Smooth muscle cell (in vitro differentiated cells): ENCODE measurements at regions not wholly inside any gene's neighbourhood (a gene's known extent, or its start where the extent isn't known, plus 50 kb on each side); places are given as distances from the start of the nearest gene placed in this dataset.

Experiments used
- DNase-seq: peaks from one replicate; lab custom pipeline; 2025; ENCODE audit not compliant: unreplicated experiment; lab: John Stamatoyannopoulos, UW
- H2AFZ ChIP-seq: fragments of 200-600 bp; sonication (generic); 2 replicates; pipeline ENCODE4 v1.6.0; 2016; ENCODE audit warnings: antibody characterized with exemption, low read depth, mild to moderate bottlenecking
- H3F3A ChIP-seq: fragments of 200-600 bp; sonication (generic); 2 replicates; pipeline ENCODE4 v1.6.0; 2017; ENCODE audit warnings: antibody characterized with exemption, low read depth
- H3K27ac ChIP-seq: fragments of 200-600 bp; sonication (generic); 2 replicates; pipeline ENCODE4 v1.5.1; 2016; ENCODE audit warnings: low read depth, mild to moderate bottlenecking
- H3K27me3 ChIP-seq: fragments of 200-600 bp; sonication (generic); 2 replicates; pipeline ENCODE4 v1.6.1; 2016; ENCODE audit warnings: low read depth, mild to moderate bottlenecking
- H3K36me3 ChIP-seq: fragments of 200-600 bp; sonication (generic); 2 replicates; pipeline ENCODE4 v1.5.1; 2016; ENCODE audit warnings: low read depth
- H3K4me1 ChIP-seq: fragments of 200-600 bp; sonication (generic); 2 replicates; pipeline ENCODE4 v1.5.1; 2016; ENCODE audit warnings: low read depth
- H3K4me2 ChIP-seq: fragments of 200-600 bp; sonication (generic); 2 replicates; pipeline ENCODE4 v1.6.0; 2016; ENCODE audit warnings: mild to moderate bottlenecking
- H3K4me3 ChIP-seq: fragments of 200-600 bp; sonication (generic); 2 replicates; pipeline ENCODE4 v1.5.1; 2016; ENCODE audit warnings: mild to moderate bottlenecking
- H3K79me2 ChIP-seq: fragments of 200-600 bp; sonication (generic); 2 replicates; pipeline ENCODE4 v1.6.0; 2016; ENCODE audit warnings: low read depth, mild to moderate bottlenecking
- H3K9ac ChIP-seq: fragments of 200-600 bp; sonication (generic); 2 replicates; pipeline ENCODE4 v1.6.0; 2016; ENCODE audit warnings: low read depth
- H3K9me3 ChIP-seq: fragments of 200-600 bp; sonication (generic); replicated peaks from 2 replicates; pipeline ENCODE4 v1.5.1; 2016; ENCODE audit warnings: low read depth
- H4K20me1 ChIP-seq: fragments of 200-600 bp; sonication (generic); 2 replicates; pipeline ENCODE4 v1.6.0; 2016; ENCODE audit warnings: low read depth
- WGBS: methylation state at CpG from one replicate; pipeline ENCODE4 v1.1.7; 2016; ENCODE audit warnings: low lambda C conversion rate; 5-methylcytosine and 5-hydroxymethylcytosine counted together
- TF ChIP-seq, protein P1 (sequence below): fragments of 200-600 bp; sonication (generic); IDR thresholded peaks from 2 replicates; pipeline ENCODE4 v1.5.1; 2017; ENCODE audit warnings: borderline replicate concordance, mild to moderate bottlenecking, antibody characterized with exemption; ENCODE audit not compliant: insufficient read depth, poor library complexity, severe bottlenecking

DNA sequence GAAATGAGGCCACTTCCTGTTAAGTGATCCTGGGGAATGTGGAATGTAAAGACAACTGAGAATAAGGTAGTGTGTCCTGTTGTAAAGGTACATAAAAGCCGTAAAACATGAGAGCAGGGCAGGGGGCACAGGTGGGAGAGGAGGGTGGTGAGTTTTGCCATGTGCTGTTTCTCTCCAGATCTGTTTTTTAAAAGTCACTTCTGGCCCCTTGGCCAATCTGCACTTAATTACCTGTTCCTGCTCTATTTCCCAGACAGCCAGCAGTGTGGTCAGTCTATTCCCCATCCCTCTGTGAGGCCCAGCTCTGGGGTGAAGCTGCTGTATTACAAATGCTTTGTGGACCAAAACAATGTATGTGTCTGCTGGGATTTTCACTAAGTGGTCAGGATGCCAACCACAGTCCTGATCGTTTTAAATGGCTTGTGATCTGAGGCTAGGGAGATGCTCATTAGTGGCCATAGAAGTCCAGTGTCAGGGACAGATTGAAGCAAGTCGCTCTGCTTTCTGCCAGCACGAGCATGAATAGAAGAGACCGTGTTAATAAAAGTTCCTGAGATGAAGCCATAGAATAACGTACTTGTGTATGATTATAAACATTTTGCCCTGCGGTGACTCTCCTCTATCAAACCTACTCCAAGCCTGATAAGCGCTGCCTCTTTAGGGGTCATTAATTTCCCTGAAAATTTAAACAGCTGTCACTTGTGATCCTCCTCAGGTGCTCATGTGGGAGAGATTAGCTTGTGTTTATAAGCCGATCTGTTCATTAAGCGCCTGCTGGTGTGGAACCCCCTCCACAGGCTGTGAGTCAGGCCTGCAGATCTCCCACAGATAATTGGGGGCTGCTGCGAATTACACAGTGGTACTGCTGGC, 111.8 kb upstream of the CENPW start:
- no peaks in the 10 kb centered on the region for H3K27me3 ChIP-seq
- H3K9ac ChIP-seq: no peak overlapping the region
- TF ChIP-seq, protein P1, sequence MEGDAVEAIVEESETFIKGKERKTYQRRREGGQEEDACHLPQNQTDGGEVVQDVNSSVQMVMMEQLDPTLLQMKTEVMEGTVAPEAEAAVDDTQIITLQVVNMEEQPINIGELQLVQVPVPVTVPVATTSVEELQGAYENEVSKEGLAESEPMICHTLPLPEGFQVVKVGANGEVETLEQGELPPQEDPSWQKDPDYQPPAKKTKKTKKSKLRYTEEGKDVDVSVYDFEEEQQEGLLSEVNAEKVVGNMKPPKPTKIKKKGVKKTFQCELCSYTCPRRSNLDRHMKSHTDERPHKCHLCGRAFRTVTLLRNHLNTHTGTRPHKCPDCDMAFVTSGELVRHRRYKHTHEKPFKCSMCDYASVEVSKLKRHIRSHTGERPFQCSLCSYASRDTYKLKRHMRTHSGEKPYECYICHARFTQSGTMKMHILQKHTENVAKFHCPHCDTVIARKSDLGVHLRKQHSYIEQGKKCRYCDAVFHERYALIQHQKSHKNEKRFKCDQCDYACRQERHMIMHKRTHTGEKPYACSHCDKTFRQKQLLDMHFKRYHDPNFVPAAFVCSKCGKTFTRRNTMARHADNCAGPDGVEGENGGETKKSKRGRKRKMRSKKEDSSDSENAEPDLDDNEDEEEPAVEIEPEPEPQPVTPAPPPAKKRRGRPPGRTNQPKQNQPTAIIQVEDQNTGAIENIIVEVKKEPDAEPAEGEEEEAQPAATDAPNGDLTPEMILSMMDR: no peak
- no peak for DNase-seq
- H2AFZ ChIP-seq: no peak overlapping the region
- H3F3A ChIP-seq: no peaks in the 10 kb centered on the region
- H3K9me3 ChIP-seq: no peaks in the 10 kb centered on the region
- H3K4me1 ChIP-seq: peaks cover 6% of the 10 kb centered on the region
- WGBS: 60% methylated on average over 11 of the region's 11 CpGs
- no peaks in the 10 kb centered on the region for H4K20me1 ChIP-seq
- H3K4me3 ChIP-seq: no peak overlapping the region
- no peaks in the 10 kb centered on the region for H3K36me3 ChIP-seq
- H3K27ac ChIP-seq: no peak overlapping the region
- H3K79me2 ChIP-seq: no peaks in the 10 kb centered on the region
- H3K4me2 ChIP-seq: no peak overlapping the region

DNA sequence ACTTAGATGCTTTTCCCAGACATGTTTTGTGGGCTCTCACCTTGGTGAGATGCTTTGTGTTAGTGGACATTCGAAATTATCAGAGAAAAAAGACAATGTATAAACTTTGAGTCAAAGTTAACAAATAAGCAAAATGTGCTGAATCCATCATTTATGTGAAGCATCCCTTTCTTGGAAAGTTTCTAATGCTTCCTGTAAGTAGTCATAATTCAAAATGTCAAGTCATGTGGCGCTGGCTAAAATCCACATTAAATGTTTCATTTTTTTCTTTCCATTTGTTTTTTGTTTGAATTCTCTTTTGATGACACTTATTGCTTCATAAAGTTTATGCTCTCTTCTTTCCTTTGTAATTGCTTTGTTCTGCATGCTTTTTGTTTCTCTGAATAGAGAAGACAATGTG, 107.2 kb upstream of the CENPW start:
- Histone ChIP-seq H3K27me3 (no peaks in the 10 kb centered on the region), H3K79me2 (no peaks in the 10 kb centered on the region), H3K4me2 (no peak overlapping the region), H3K9ac (no peak overlapping the region), H3K9me3 (no peaks in the 10 kb centered on the region), H3K36me3 (no peaks in the 10 kb centered on the region), H3K4me1 (peaks cover 3% of the 10 kb centered on the region), H4K20me1 (no peaks in the 10 kb centered on the region), H3F3A (no peaks in the 10 kb centered on the region), H2AFZ (no peak overlapping the region), H3K4me3 (no peak overlapping the region), H3K27ac (no peak overlapping the region)
- WGBS: 86% methylated on average over 2 of the region's 2 CpGs
- TF ChIP-seq, protein P1: no peak
- DNase-seq: no peak

DNA sequence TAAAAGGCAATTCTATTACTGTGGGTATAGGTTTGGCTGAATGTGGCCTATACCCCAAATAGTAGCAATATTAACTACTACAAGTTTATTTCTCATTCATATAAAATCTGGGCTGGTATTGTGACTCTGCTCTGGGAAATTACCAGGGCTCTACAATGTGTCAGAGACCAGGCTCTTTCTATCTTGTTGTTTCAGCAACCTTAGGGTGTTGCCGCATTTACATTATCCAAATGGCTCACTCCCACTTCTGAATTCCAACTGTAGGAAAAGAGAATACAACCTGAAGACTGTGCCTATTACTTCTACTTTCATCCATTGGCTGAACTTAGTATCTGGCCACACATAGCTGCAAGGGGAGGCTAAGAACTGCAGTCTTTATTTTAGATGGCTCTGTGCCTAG, 106.7 kb upstream of the CENPW start:
- Histone ChIP-seq H3K4me1 (no peaks in the 10 kb centered on the region), H3K27me3 (no peaks in the 10 kb centered on the region), H2AFZ (no peak overlapping the region), H3K4me2 (no peak overlapping the region), H3K36me3 (no peaks in the 10 kb centered on the region), H3K79me2 (no peaks in the 10 kb centered on the region), H3K4me3 (no peak overlapping the region), H3K9me3 (no peaks in the 10 kb centered on the region), H3K9ac (no peak overlapping the region), H4K20me1 (no peaks in the 10 kb centered on the region), H3K27ac (no peak overlapping the region), H3F3A (no peaks in the 10 kb centered on the region)
- 91% methylated on average over 1 of the region's 1 CpG for WGBS
- TF ChIP-seq, protein P1: no peak
- no peak for DNase-seq

DNA sequence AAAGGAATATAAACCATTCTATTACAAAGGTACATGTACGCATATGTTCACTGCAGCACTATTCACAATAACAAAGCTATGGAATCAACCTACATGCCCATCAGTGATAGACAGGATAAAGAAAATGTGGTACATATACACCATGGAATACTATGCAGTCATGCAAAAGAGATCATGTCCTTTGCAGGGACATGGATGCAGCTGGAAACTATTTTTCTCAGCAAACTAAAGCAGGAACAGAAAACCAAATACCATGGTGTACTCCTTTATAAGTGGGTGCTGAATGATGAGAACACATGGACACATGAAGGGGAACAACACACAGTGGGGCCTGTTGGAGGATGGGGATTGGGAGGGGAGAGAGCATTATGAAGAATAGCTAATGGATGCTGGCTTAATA, 104.6 kb upstream of the CENPW start:
- Histone ChIP-seq H3K4me3 (no peak overlapping the region), H3K36me3 (no peaks in the 10 kb centered on the region), H3K79me2 (no peaks in the 10 kb centered on the region), H3K4me2 (no peak overlapping the region), H2AFZ (no peak overlapping the region), H3K9me3 (no peaks in the 10 kb centered on the region), H3K4me1 (no peaks in the 10 kb centered on the region), H3K27me3 (no peaks in the 10 kb centered on the region), H3K27ac (no peak overlapping the region), H3F3A (no peaks in the 10 kb centered on the region), H3K9ac (no peak overlapping the region), H4K20me1 (no peaks in the 10 kb centered on the region)
- TF ChIP-seq, protein P1: no peak
- 100% methylated on average over 1 of the region's 1 CpG for WGBS
- no peak for DNase-seq
